HepG2 (cell line): ENCODE measurements at regions not wholly inside any gene's neighbourhood (a gene's known extent, or its start where the extent isn't known, plus 50 kb on each side); places are given as distances from the start of the nearest gene placed in this dataset.
A peak's percentile ranks its signal among the peaks of the same experiment; 100 is the strongest.

Experiments used
- ATAC-seq: fragments of 200-7000 bp; cut with Tn5 transposase; 3 replicates; pipeline ENCODE4 v1.9.1; 2020; ENCODE audit warnings: mild to moderate bottlenecking, moderate library complexity
- BruUV-seq: library from RNA; stranded (reverse); fragments of 400-500 nt; replicated peaks from 2 replicates; lab custom pipeline; 2021; lab: Mats Ljungman, UMichigan
- CTCF ChIA-PET: fragments of 300-600 bp; formaldehyde crosslinking; extraction: SDS; loops from one replicate; lab custom pipeline; 2021; ENCODE audit warnings: low total read pairs, inconsistent platforms, low intra/inter-chr PET ratio; lab: Yijun Ruan, JAX
- POLR2A ChIA-PET: fragments of 350-600 bp; sonication (Branson Sonifier 250); formaldehyde crosslinking; loops from one replicate; lab custom pipeline; 2020; ENCODE audit warnings: antibody characterized with exemption, inconsistent platforms; lab: Yijun Ruan, JAX
- DNase-seq: peaks from one replicate; pipeline ENCODE4 v3.0.0-alpha.2; 2015; ENCODE audit warnings: low spot score
- FAIRE-seq: peaks from 3 replicates; lab custom pipeline; 2011; peaks lifted over from hg19 to GRCh38; lab: Jason Lieb, UNC
- H2AFZ ChIP-seq: one replicate; pipeline ENCODE4 v1.6.1; 2011; ENCODE audit warnings: low read length, inconsistent platforms
- H3K27ac ChIP-seq: fragments of 300-600 bp; 3 replicates; pipeline ENCODE4 v1.8.0; 2011; ENCODE audit warnings: mixed run types, mild to moderate bottlenecking, mixed read lengths, low read length, inconsistent platforms; ENCODE audit not compliant: insufficient read depth; ENCODE audit errors: extremely low read length
- H3K27me3 ChIP-seq, 2 experiments: fragments of 200-600 bp in 1 of 2; 2 replicates in 1 of 2; 3 replicates in 1 of 2; pipeline versions ENCODE4 v1.6.0 to v1.8.0; 2011; ENCODE audit warnings: low read length in 2 of 2, mild to moderate bottlenecking in 2 of 2, moderate library complexity in 2 of 2, inconsistent platforms in 1 of 2; ENCODE audit not compliant: insufficient read depth in 2 of 2, control insufficient read depth in 1 of 2
- H3K36me3 ChIP-seq, 2 experiments: fragments of 200-600 bp in 1 of 2; replicated peaks in 1 of 2; 2 replicates in 1 of 2; 3 replicates in 1 of 2; pipeline versions ENCODE4 v1.5.1 to v1.8.0; 2011; ENCODE audit warnings: low read length in 2 of 2, inconsistent platforms in 1 of 2; ENCODE audit not compliant: insufficient read depth in 2 of 2, control insufficient read depth in 1 of 2
- H3K4me1 ChIP-seq: 2 replicates; pipeline ENCODE4 v1.5.1; 2012; ENCODE audit warnings: low read length, inconsistent platforms; ENCODE audit not compliant: insufficient read depth
- H3K4me2 ChIP-seq: 2 replicates; pipeline ENCODE4 v1.6.0; 2011; ENCODE audit warnings: low read depth, low read length, inconsistent platforms
- H3K4me3 ChIP-seq, 3 experiments: fragments of 200-600 bp in 1 of 3; sonication (generic), shearing (Covaris generic) in 1 of 3; replicated peaks in 1 of 3; 2 replicates each; pipeline ENCODE4 v1.5.1; 2011 to 2016; ENCODE audit warnings: low read length in 3 of 3, inconsistent platforms in 2 of 3, low read depth in 2 of 3, mild to moderate bottlenecking in 2 of 3, control low read depth in 1 of 3, mixed read lengths in 1 of 3; ENCODE audit not compliant: insufficient read depth in 1 of 3
- H3K79me2 ChIP-seq: one replicate; pipeline ENCODE4 v1.6.1; 2011; ENCODE audit warnings: low read length, inconsistent platforms; ENCODE audit not compliant: insufficient read depth
- H3K9ac ChIP-seq: 2 replicates; pipeline ENCODE4 v1.6.0; 2011; ENCODE audit warnings: mild to moderate bottlenecking, low read depth, low read length, inconsistent platforms; ENCODE audit not compliant: insufficient read depth
- H3K9me3 ChIP-seq: 2 replicates; pipeline ENCODE4 v1.5.1; 2012; ENCODE audit warnings: mild to moderate bottlenecking, low read length
- H4K20me1 ChIP-seq: 2 replicates; pipeline ENCODE4 v1.6.0; 2011; ENCODE audit warnings: inconsistent platforms, mild to moderate bottlenecking, low read length, moderate library complexity; ENCODE audit not compliant: insufficient read depth
- GMEB1 ChIP-seq: sonication (generic); formaldehyde crosslinking; IDR thresholded peaks from 2 replicates; pipeline ENCODE4 v1.5.1; 2020; ENCODE audit warnings: missing genetic modification reagents, mild to moderate bottlenecking, borderline replicate concordance
- ISX ChIP-seq: sonication (generic); formaldehyde crosslinking; conservative IDR thresholded peaks from 2 replicates; pipeline ENCODE4 v1.5.0; 2020; ENCODE audit warnings: missing genetic modification reagents
- POGK ChIP-seq: sonication (generic); formaldehyde crosslinking; conservative IDR thresholded peaks from 2 replicates; pipeline ENCODE4 v1.8.0; 2022; ENCODE audit warnings: mild to moderate bottlenecking, moderate library complexity, missing genetic modification reagents
- PRPF4 ChIP-seq: fragments of 200-400 bp; formaldehyde crosslinking; IDR thresholded peaks from 2 replicates; pipeline ENCODE4 v1.6.1; 2016; ENCODE audit warnings: low read length, low read depth; ENCODE audit not compliant: poor library complexity, severe bottlenecking
- SP1 ChIP-seq, 2 experiments: fragments of 450-650 bp in 1 of 2; sonication (generic) in 1 of 2; formaldehyde crosslinking in 1 of 2; IDR thresholded peaks; 2 replicates each; pipeline versions ENCODE4 v1.4.0 to v1.6.1; 2016 to 2020; ENCODE audit warnings: missing genetic modification reagents in 1 of 2
- SUZ12 ChIP-seq: fragments of 150-350 bp; IDR thresholded peaks from 2 replicates; pipeline ENCODE4 v1.6.1; 2014; ENCODE audit warnings: low read depth, low read length
- ZNF317 ChIP-seq: sonication (generic); formaldehyde crosslinking; IDR thresholded peaks from 2 replicates; pipeline ENCODE4 v1.5.0; 2020; ENCODE audit warnings: mild to moderate bottlenecking, missing genetic modification reagents
- WGBS: methylation state at CpG from one replicate; pipeline ENCODE4 v1.1.6; 2017; ENCODE audit warnings: low lambda C conversion rate; 5-methylcytosine and 5-hydroxymethylcytosine counted together
- in situ Hi-C: cut with HindIII; loops from 2 replicates; pipeline ENCODE4 v1.10.0; 2017; ENCODE audit warnings: low pct_unique_long_range_greater_than_20kb; ENCODE audit not compliant: extremely low pct_ligation_motif_present
- intact Hi-C: fragments of 100-400 bp; cut with micrococcal nuclease; formaldehyde crosslinking; loops from one replicate; pipeline ENCODE4 v1.10.0; 2022; ENCODE audit not compliant: unreplicated experiment

GRCh38 chr20:37586078-37586477 lies 58.4 kb upstream of the BLCAP start:
- FAIRE-seq = no peak
- WGBS = 42% methylated on average over 2 of the region's 2 CpGs

GRCh38 chr20:37584238-37584807 lies 56.6 kb upstream of the BLCAP start:
- Histone ChIP-seq H3K4me3 (no peak overlapping the region), H3K4me2 (no peak overlapping the region), H3K27ac (no peak overlapping the region), H3K36me3 (no peaks in the 10 kb centered on the region), H4K20me1 (no peaks in the 10 kb centered on the region), H2AFZ (no peak overlapping the region), H3K79me2 (no peaks in the 10 kb centered on the region), H3K27me3 (peaks cover 0 to 22% of the 10 kb centered on the region in 2 experiments; a peak in 4 of 5 replicates), H3K9ac (no peak overlapping the region), H3K4me1 (no peaks in the 10 kb centered on the region), H3K9me3 (no peaks in the 10 kb centered on the region)
- no TSS peak for BruUV-seq
- ATAC-seq (0 out of 3 replicates have a peak, but pooled peaks have one; percentile 28), FAIRE-seq (no peak), DNase-seq (no peak)
- no peak for TF ChIP-seq PRPF4
- TF ChIP-seq ISX (CRISPR knock-in tag) = no peak
- no peak for TF ChIP-seq GMEB1 (CRISPR knock-in tag)
- no peak for TF ChIP-seq POGK (CRISPR knock-in tag)
- no peak for TF ChIP-seq SUZ12
- ChIA-PET CTCF (no interaction called here), POLR2A (no interaction called here)
- intact Hi-C loops (no loop called here), in situ Hi-C loops (no loop called here)
- WGBS = 21% methylated on average over 5 of the region's 5 CpGs

More at GRCh38 chr20:37586078-37586477, 58.4 kb upstream of the BLCAP start:
- no TSS peak for BruUV-seq
- ChIA-PET CTCF (no interaction called here), POLR2A (no interaction called here)
- no peak for ATAC-seq
- no peak overlapping the region for H3K4me2 ChIP-seq
- intact Hi-C loops = no loop called here
- in situ Hi-C loops = no loop called here
- H3K27ac ChIP-seq = no peak overlapping the region
- H3K27me3 ChIP-seq = peaks cover 0 to 20% of the 10 kb centered on the region in 2 experiments; a peak in 4 of 5 replicates
- H3K4me3 ChIP-seq = no peak overlapping the region
- no peak overlapping the region for H2AFZ ChIP-seq
- DNase-seq = no peak
- H4K20me1 ChIP-seq = no peaks in the 10 kb centered on the region
- no peaks in the 10 kb centered on the region for H3K9me3 ChIP-seq
- H3K4me1 ChIP-seq = no peaks in the 10 kb centered on the region
- no peaks in the 10 kb centered on the region for H3K36me3 ChIP-seq
- H3K79me2 ChIP-seq = no peaks in the 10 kb centered on the region
- H3K9ac ChIP-seq = no peak overlapping the region
- TF ChIP-seq SP1 (IDR thresholded peaks at IDR 0.05) (no peak), SP1 (CRISPR knock-in tag; IDR thresholded peaks at IDR 0.05) (no peak), ZNF317 (CRISPR knock-in tag) (peak; percentile 83)
